ENCODE measurements at regions not wholly inside any gene's neighbourhood (a gene's known extent, or its start where the extent isn't known, plus 50 kb on each side); places are given as distances from the start of the nearest gene placed in this dataset.

DNA sequence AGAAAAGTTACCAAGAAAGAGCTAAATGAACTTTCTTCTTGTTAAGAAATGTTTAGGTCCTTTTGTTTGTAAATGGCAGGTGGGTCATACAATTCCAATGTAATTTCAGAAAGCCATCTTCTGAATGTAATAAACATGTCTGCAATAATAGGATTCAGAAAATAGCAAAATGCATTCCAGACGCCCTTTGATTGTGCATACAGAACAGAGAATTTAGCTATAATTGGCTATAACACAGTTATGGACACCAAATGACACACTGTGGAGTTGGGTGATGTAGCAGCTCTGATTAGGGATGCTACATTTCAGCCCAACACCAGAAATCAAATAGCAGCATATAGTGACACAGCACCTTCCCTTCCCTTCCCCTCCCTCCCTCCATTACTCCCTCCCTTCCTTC lies 240.8 kb downstream of the SNX10 start:
- no peak overlapping the region for H3K4me3 ChIP-seq
- peaks cover 0 to 49% (median 0%) of the 10 kb centered on the region in 4 donors for H3K27me3 ChIP-seq
- H3K36me3 ChIP-seq: no peaks in the 10 kb centered on the region
- intact Hi-C loops (cut with DNase I): no loop called here
- TF ChIP-seq EP300 (IDR thresholded peaks at IDR 0.05): no peak
- no peak for TF ChIP-seq POLR2AphosphoS5 (IDR thresholded peaks at IDR 0.05)
- no peak for TF ChIP-seq CTCF (IDR thresholded peaks at IDR 0.05)
- no peak for TF ChIP-seq POLR2A (IDR thresholded peaks at IDR 0.05; ENCODE audit: low read depth)
- WGBS: 83% methylated on average over 1 of the region's 1 CpG
- H3K9me3 ChIP-seq: no peaks in the 10 kb centered on the region
- DNase-seq (ENCODE audit: extremely low spot score): no peak
- no peaks in the 10 kb centered on the region for H3K4me1 ChIP-seq
- no peak overlapping the region for H3K27ac ChIP-seq (replicated peaks in 1 of 4)

- no peak for TF ChIP-seq POLR2AphosphoS5 (IDR thresholded peaks at IDR 0.05)
- no peak for TF ChIP-seq POLR2A (IDR thresholded peaks at IDR 0.05; ENCODE audit: low read depth)
- TF ChIP-seq CTCF (IDR thresholded peaks at IDR 0.05): no peak
- no peak for TF ChIP-seq EP300 (IDR thresholded peaks at IDR 0.05)
- no peak for DNase-seq (ENCODE audit: extremely low spot score)
- H3K36me3 ChIP-seq: no peaks in the 10 kb centered on the region
- H3K4me1 ChIP-seq: no peaks in the 10 kb centered on the region
- intact Hi-C loops (cut with DNase I): no loop called here
- WGBS: 68% methylated on average over 4 of the region's 4 CpGs
- peaks cover 0 to 56% (median 0%) of the 10 kb centered on the region in 4 donors for H3K27me3 ChIP-seq
- H3K27ac ChIP-seq (replicated peaks in 1 of 4): no peak overlapping the region
- H3K4me3 ChIP-seq: no peak overlapping the region
- H3K9me3 ChIP-seq: no peaks in the 10 kb centered on the region
Measured at GRCh38 chr7:26533217-26533616, 241.6 kb downstream of the SNX10 start.

DNA sequence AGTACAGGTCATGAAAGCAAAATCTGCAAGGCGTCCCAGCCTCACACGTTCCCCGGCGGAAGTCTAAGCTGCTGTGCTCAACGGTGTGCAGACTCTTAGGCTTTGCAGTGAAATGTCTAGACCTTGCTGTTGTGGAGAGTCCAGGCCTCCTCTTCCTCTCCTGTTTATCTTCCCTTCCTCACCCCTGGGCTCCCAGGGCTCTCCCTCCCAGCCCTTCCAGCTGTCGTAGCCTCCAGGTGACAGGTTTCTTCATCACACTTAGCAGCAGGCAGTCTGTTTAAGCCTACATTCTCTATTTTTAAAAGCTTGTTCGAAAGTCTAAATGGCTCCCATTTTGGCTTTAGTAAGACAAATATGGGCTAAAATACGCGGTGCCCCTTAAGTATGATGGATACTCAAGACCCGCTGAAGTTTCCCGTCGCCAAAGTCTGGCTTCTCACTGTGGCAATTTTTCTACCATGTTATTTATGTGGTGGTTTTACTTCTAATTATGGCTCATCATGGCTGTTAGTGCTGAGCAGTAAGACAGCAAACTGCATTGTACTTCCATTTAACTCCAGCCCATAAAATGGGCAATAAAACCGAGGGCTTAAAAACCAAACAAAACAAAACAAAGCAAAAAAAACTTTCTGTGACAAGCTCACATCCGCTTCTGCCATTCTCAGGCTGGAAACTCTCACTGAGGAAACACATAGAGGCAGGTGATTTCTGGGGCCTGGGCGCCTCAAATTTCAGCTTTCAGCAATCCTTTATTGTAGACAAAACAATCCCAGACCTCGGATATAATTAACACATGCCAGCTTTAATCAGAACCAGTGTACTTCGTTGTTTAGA lies 243.2 kb downstream of the SNX10 start:
- H3K9me3 ChIP-seq: no peaks in the 10 kb centered on the region
- no peak for DNase-seq (ENCODE audit: extremely low spot score)
- no peaks in the 10 kb centered on the region for H3K36me3 ChIP-seq
- H3K27ac ChIP-seq (replicated peaks in 1 of 4): no peak overlapping the region
- intact Hi-C loops (cut with DNase I): no loop called here
- H3K4me1 ChIP-seq: no peaks in the 10 kb centered on the region
- no peak for TF ChIP-seq CTCF (IDR thresholded peaks at IDR 0.05)
- TF ChIP-seq POLR2A (IDR thresholded peaks at IDR 0.05; ENCODE audit: low read depth): no peak
- no peak for TF ChIP-seq EP300 (IDR thresholded peaks at IDR 0.05)
- no peak for TF ChIP-seq POLR2AphosphoS5 (IDR thresholded peaks at IDR 0.05)
- 62% methylated on average over 17 of the region's 17 CpGs for WGBS
- no peak overlapping the region for H3K4me3 ChIP-seq
- H3K27me3 ChIP-seq: peaks cover 0 to 63% (median 0%) of the 10 kb centered on the region in 4 donors

DNA sequence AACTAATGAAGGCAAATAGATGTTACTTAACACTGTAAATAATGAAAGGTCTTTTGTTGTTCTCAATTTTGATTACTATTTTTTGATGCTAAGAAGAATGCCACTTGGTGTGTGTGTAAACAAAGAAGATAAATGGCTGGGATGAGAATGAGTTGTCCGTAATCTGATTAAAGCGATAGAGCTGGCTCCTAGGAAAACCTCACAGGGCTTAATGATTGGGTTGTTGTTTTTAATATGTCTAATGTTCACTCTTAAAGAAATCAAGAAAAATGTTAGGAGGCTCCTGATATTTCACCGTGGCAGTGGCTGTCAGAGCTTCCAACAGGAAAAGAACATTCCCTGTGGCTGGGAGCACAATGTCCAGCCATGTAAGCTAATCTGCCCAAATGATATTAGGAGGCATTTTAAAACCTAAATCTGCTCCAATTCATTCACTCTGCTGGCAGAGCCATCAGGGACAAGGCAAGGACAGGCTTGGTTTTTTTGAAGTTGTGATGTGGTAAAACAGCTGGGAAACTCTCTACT lies 243.9 kb downstream of the SNX10 start:
- WGBS: 76% methylated on average over 3 of the region's 3 CpGs
- DNase-seq (ENCODE audit: extremely low spot score): no peak
- Histone ChIP-seq H3K4me3 (no peak overlapping the region), H3K27ac (replicated peaks in 1 of 4) (no peak overlapping the region), H3K36me3 (no peaks in the 10 kb centered on the region), H3K9me3 (no peaks in the 10 kb centered on the region), H3K27me3 (peaks cover 0 to 62% (median 0%) of the 10 kb centered on the region in 4 donors), H3K4me1 (no peaks in the 10 kb centered on the region)
- intact Hi-C loops (cut with DNase I): no loop called here
- no peak for TF ChIP-seq POLR2A (IDR thresholded peaks at IDR 0.05; ENCODE audit: low read depth)
- no peak for TF ChIP-seq POLR2AphosphoS5 (IDR thresholded peaks at IDR 0.05)
- TF ChIP-seq CTCF (IDR thresholded peaks at IDR 0.05): no peak
- TF ChIP-seq EP300 (IDR thresholded peaks at IDR 0.05): no peak

Measured in esophagus muscularis mucosa (tissue), 4 donors.